HUES64 (cell line): ENCODE measurements at regions not wholly inside any gene's neighbourhood (a gene's known extent, or its start where the extent isn't known, plus 50 kb on each side); places are given as distances from the start of the nearest gene placed in this dataset.
"Not testable (repeated sequence)": the region's sequence is repeated elsewhere in the genome, so short reads cannot be mapped to it uniquely, and the experiment has no call there.

Experiments
- H3K27ac ChIP-seq: 2 replicates; pipeline ENCODE4 v1.7.0; 2013; ENCODE audit warnings: low read depth, low read length, inconsistent platforms
- H3K27me3 ChIP-seq: 2 replicates; pipeline ENCODE4 v1.6.1; 2013; ENCODE audit warnings: mild to moderate bottlenecking, low read length; ENCODE audit not compliant: insufficient read depth
- H3K36me3 ChIP-seq: 2 replicates; pipeline ENCODE4 v1.6.1; 2013; ENCODE audit warnings: mild to moderate bottlenecking, low read length; ENCODE audit not compliant: insufficient read depth
- H3K4me1 ChIP-seq: 2 replicates; pipeline ENCODE4 v1.6.1; 2013; ENCODE audit warnings: mild to moderate bottlenecking, low read length, moderate library complexity; ENCODE audit not compliant: insufficient read depth
- H3K4me3 ChIP-seq: 2 replicates; pipeline ENCODE4 v1.5.1; 2013; ENCODE audit warnings: mild to moderate bottlenecking, low read length, moderate library complexity
- H3K9ac ChIP-seq: 2 replicates; pipeline ENCODE4 v1.6.1; 2013; ENCODE audit warnings: mild to moderate bottlenecking, low read depth, low read length
- H3K9me3 ChIP-seq: 2 replicates; pipeline ENCODE4 v1.6.1; 2013; ENCODE audit warnings: low read depth, low read length; ENCODE audit not compliant: insufficient read depth
- WGBS: fragments of 150-250, 120-280 bp; methylation state at CpG from one replicate; pipeline ENCODE4 v1.1.7; 2013; ENCODE audit warnings: missing lambda C conversion rate; 5-methylcytosine and 5-hydroxymethylcytosine counted together

DNA sequence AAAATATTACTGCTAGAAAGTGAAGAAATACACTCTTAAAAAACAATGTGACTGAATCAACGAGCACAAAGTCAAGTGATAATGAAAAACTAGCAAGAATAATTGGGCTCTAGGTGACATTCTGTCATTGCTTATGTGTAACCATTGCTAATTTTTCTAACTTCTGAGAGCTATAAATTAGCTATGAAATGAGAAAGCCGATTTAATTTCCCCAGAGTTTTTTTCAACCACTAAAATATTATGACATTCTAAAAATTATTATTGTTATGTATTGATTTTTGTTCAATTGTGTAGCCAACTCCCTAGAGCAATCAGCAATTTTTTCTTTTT, 458.6 kb upstream of the ATXN8OS start:
- Histone ChIP-seq H3K9ac (no peak overlapping the region), H3K4me3 (no peak overlapping the region), H3K9me3 (peaks cover 12% of the 10 kb centered on the region), H3K4me1 (no peaks in the 10 kb centered on the region), H3K36me3 (no peaks in the 10 kb centered on the region), H3K27ac (no peak overlapping the region), H3K27me3 (no peaks in the 10 kb centered on the region)
- WGBS = 100% methylated on average over 1 of the region's 2 CpGs

- H3K4me3 ChIP-seq = no peak overlapping the region
- 100% methylated on average over 3 of the region's 3 CpGs for WGBS
- H3K9me3 ChIP-seq = peaks cover 16% of the 10 kb centered on the region
- no peaks in the 10 kb centered on the region for H3K4me1 ChIP-seq
- no peaks in the 10 kb centered on the region for H3K27me3 ChIP-seq
- no peaks in the 10 kb centered on the region for H3K36me3 ChIP-seq
- H3K9ac ChIP-seq = no peak overlapping the region
- no peak overlapping the region for H3K27ac ChIP-seq
Measured at GRCh38 chr13:69648340-69649062, 459.1 kb upstream of the ATXN8OS start.

- no peak overlapping the region for H3K9ac ChIP-seq
- no peaks in the 10 kb centered on the region for H3K4me1 ChIP-seq
- H3K27me3 ChIP-seq = no peaks in the 10 kb centered on the region
- no peak overlapping the region for H3K4me3 ChIP-seq
- no peak overlapping the region for H3K27ac ChIP-seq
- H3K36me3 ChIP-seq = no peaks in the 10 kb centered on the region
- H3K9me3 ChIP-seq = peaks cover 19% of the 10 kb centered on the region
Measured at GRCh38 chr13:69644447-69644846, 463.2 kb upstream of the ATXN8OS start.

DNA sequence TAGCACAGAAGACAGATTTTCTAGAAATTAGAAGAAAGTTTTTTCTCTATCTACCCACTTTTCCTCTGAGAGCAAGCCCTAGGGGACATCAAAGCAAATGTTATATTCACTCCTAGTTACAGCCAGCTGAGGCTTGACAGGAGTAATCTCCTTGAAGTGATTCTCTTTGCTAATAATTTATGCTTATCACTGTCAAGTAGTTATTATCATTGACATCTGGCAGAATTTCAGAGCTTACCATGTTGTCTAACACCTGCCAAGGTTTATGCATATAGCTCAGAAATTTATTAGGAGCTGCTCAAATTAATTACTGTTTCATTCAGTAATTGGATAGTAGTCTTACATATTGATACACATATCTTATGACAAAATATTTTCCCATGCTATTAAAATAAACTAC, 465.9 kb upstream of the ATXN8OS start:
- H3K27ac ChIP-seq = no peak overlapping the region
- H3K4me1 ChIP-seq = no peaks in the 10 kb centered on the region
- H3K9ac ChIP-seq = no peak overlapping the region
- no peaks in the 10 kb centered on the region for H3K27me3 ChIP-seq
- H3K9me3 ChIP-seq = peaks cover 19% of the 10 kb centered on the region
- H3K4me3 ChIP-seq = no peak overlapping the region
- H3K36me3 ChIP-seq = no peaks in the 10 kb centered on the region

GRCh38 chr13:69633044-69633443, 474.6 kb upstream of the ATXN8OS start:
- H3K36me3 ChIP-seq = no peaks in the 10 kb centered on the region
- H3K27ac ChIP-seq = no peak overlapping the region
- no peak overlapping the region for H3K4me3 ChIP-seq
- no peaks in the 10 kb centered on the region for H3K27me3 ChIP-seq
- no peaks in the 10 kb centered on the region for H3K9me3 ChIP-seq
- H3K4me1 ChIP-seq = no peaks in the 10 kb centered on the region
- WGBS = no CpG with 5 or more reads among the region's 1 CpG
- H3K9ac ChIP-seq = no peak overlapping the region

DNA sequence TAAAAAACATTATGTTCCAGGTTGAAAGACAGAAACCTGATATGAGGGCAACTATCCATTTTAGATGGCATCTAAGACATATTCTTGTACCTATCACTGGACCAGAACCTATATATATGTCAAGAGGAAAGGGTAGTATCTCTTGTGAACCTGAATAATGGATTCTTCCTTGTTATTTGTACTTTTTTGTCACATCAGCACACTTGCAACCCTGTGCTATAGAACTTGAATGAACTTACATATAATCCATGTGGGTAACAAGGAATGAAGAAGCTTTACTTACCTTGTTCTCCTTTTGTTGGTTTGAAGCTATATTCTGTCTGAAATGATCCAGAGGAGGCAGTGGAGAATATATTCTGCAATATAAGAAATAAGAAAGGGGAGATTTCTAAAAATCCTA, 483.7 kb upstream of the ATXN8OS start:
- Histone ChIP-seq H3K36me3 (no peaks in the 10 kb centered on the region; the same call in 1 of the 2 replicates), H3K4me1 (0 out of 2 replicates have a peak, but pooled peaks cover 3% of the 10 kb centered on the region), H3K4me3 (no peak overlapping the region), H3K27me3 (no peaks in the 10 kb centered on the region), H3K27ac (no peak overlapping the region), H3K9ac (no peak overlapping the region), H3K9me3 (peaks cover 25% of the 10 kb centered on the region)

GRCh38 chr13:69619651-69620050, 488.0 kb upstream of the ATXN8OS start:
- no peak overlapping the region for H3K4me3 ChIP-seq
- 64% methylated on average over 2 of the region's 2 CpGs for WGBS
- no peaks in the 10 kb centered on the region for H3K27me3 ChIP-seq
- H3K4me1 ChIP-seq = 0 out of 2 replicates have a peak, but pooled peaks cover 3% of the 10 kb centered on the region
- H3K9me3 ChIP-seq = peaks cover 22% of the 10 kb centered on the region
- H3K27ac ChIP-seq = no peak overlapping the region
- no peaks in the 10 kb centered on the region; the same call in 1 of the 2 replicates for H3K36me3 ChIP-seq
- H3K9ac ChIP-seq = no peak overlapping the region

- H3K4me1 ChIP-seq = 0 out of 2 replicates have a peak, but pooled peaks cover 3% of the 10 kb centered on the region
- H3K9ac ChIP-seq = no peak overlapping the region
- no peak overlapping the region for H3K27ac ChIP-seq
- no peak overlapping the region for H3K4me3 ChIP-seq
- WGBS = 96% methylated on average over 1 of the region's 1 CpG
- no peaks in the 10 kb centered on the region; the same call in 1 of the 2 replicates for H3K36me3 ChIP-seq
- no peaks in the 10 kb centered on the region for H3K27me3 ChIP-seq
- H3K9me3 ChIP-seq = peaks cover 16% of the 10 kb centered on the region
Measured at GRCh38 chr13:69618838-69619237, 488.8 kb upstream of the ATXN8OS start.

DNA sequence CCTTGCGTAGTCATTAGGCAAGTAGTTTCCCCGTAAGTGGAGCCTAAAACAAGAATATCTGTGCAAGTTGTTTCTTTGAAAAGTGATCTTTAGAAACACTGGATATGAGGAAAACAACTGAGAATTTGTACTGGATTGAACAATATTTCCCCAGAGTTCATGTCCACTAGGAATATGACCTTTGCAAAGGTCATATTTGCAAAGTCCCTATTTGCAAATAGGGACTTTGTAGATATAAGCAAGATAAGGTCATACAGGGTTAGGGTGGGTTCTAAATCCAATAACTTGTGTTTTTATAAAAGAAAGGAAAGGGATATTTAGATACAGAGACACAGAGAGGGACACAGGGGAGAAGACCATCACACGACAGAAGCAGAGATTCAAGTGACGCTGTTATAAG, 489.2 kb upstream of the ATXN8OS start:
- WGBS = 95% methylated on average over 4 of the region's 4 CpGs
- H3K4me3 ChIP-seq = no peak overlapping the region
- no peaks in the 10 kb centered on the region for H3K27me3 ChIP-seq
- no peak overlapping the region for H3K9ac ChIP-seq
- no peak overlapping the region for H3K27ac ChIP-seq
- peaks cover 12% of the 10 kb centered on the region for H3K9me3 ChIP-seq
- 0 out of 2 replicates have a peak, but pooled peaks cover 3% of the 10 kb centered on the region for H3K4me1 ChIP-seq
- no peaks in the 10 kb centered on the region; the same call in 1 of the 2 replicates for H3K36me3 ChIP-seq

GRCh38 chr13:69617587-69617986, 490.0 kb upstream of the ATXN8OS start:
- Histone ChIP-seq H3K4me1 (0 out of 2 replicates have a peak, but pooled peaks cover 3% of the 10 kb centered on the region), H3K9ac (no peak overlapping the region), H3K4me3 (no peak overlapping the region), H3K36me3 (no peaks in the 10 kb centered on the region), H3K9me3 (peaks cover 4% of the 10 kb centered on the region; the same call in 1 of the 2 replicates), H3K27me3 (no peaks in the 10 kb centered on the region), H3K27ac (no peak overlapping the region)
- 98% methylated on average over 2 of the region's 2 CpGs for WGBS

DNA sequence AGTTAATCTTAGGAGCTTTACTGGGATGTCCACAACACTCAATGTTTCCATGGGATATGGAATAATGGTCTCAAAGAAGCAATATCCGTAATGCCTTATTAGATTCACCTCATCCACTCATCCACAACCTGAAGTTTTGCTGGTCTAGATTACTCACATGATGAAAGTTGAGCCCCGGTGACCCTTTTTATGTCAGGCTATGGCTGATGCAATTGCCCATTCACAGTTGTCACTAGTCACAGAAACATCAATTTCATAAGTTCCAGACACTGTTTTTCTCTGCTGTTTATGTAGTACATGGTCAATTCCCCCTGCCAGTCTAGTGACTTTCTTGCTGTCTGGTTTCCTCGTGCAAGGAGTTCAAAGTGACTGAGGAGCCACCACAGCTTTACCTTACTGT, 491.2 kb upstream of the ATXN8OS start:
- Histone ChIP-seq H3K36me3 (no peaks in the 10 kb centered on the region), H3K4me3 (no peak overlapping the region), H3K27ac (no peak overlapping the region), H3K9ac (no peak overlapping the region), H3K27me3 (no peaks in the 10 kb centered on the region), H3K4me1 (0 out of 2 replicates have a peak, but pooled peaks cover 3% of the 10 kb centered on the region), H3K9me3 (no peaks in the 10 kb centered on the region)
- 91% methylated on average over 3 of the region's 3 CpGs for WGBS

DNA sequence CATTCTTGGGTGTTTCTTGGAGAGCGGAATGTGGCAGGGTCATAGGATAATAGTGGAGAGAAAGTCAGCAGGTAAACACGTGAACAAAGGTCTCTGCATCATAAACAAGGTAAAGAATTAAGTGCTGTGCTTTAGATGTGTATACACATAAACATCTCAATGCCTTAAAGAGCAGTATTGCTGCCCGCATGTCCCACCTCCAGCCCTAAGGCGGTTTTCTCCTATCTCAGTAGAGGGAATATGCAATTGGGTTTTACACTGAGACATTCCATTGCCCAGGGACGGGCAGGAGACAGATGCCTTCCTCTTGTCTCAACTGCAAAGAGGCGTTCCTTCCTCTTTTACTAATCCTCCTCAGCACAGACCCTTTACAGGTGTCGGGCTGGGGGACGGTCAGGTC, 492.6 kb upstream of the ATXN8OS start:
- WGBS = 84% methylated on average over 4 of the region's 8 CpGs
- H3K36me3 ChIP-seq, H3K9me3 ChIP-seq, H3K27ac ChIP-seq, H3K4me1 ChIP-seq, H3K9ac ChIP-seq, H3K4me3 ChIP-seq, H3K27me3 ChIP-seq: not testable (repeated sequence)
